Neural progenitor cell (in vitro differentiated cells): ENCODE measurements at regions not wholly inside any gene's neighbourhood (a gene's known extent, or its start where the extent isn't known, plus 50 kb on each side); places are given as distances from the start of the nearest gene placed in this dataset.
"Not testable (repeated sequence)": the region's sequence is repeated elsewhere in the genome, so short reads cannot be mapped to it uniquely, and the experiment has no call there.

Experiments used
- DNase-seq: peaks from one replicate; pipeline ENCODE4 v3.0.0-alpha.2; 2016; ENCODE audit warnings: low spot score
- H2AFZ ChIP-seq: fragments of 200-600 bp; sonication (generic); replicated peaks from 2 replicates; pipeline ENCODE4 v1.6.1; 2016; ENCODE audit warnings: antibody characterized with exemption
- H3F3A ChIP-seq: fragments of 200-600 bp; sonication (generic); 2 replicates; pipeline ENCODE4 v1.6.1; 2016; ENCODE audit warnings: antibody characterized with exemption, low read depth
- H3K27ac ChIP-seq: fragments of 200-600 bp; sonication (generic); 2 replicates; pipeline ENCODE4 v1.5.1; 2016; ENCODE audit warnings: mild to moderate bottlenecking
- H3K27me3 ChIP-seq: fragments of 200-600 bp; sonication (generic); 2 replicates; pipeline ENCODE4 v1.6.1; 2016; ENCODE audit warnings: mild to moderate bottlenecking, moderate library complexity
- H3K36me3 ChIP-seq: fragments of 200-600 bp; sonication (generic); 2 replicates; pipeline ENCODE4 v1.5.1; 2016
- H3K4me1 ChIP-seq: fragments of 200-600 bp; sonication (generic); 2 replicates; pipeline ENCODE4 v1.6.1; 2016; ENCODE audit warnings: mixed run types
- H3K4me2 ChIP-seq: fragments of 200-600 bp; sonication (generic); 2 replicates; pipeline ENCODE4 v1.6.1; 2016
- H3K4me3 ChIP-seq: fragments of 200-600 bp; sonication (generic); 2 replicates; pipeline ENCODE4 v1.5.1; 2016
- H3K79me2 ChIP-seq: fragments of 200-600 bp; sonication (generic); 2 replicates; pipeline ENCODE4 v1.6.1; 2016; ENCODE audit warnings: low read depth
- H3K9ac ChIP-seq: fragments of 200-600 bp; sonication (generic); 2 replicates; pipeline ENCODE4 v1.6.1; 2016
- H3K9me3 ChIP-seq: fragments of 200-600 bp; sonication (generic); 2 replicates; pipeline ENCODE4 v1.5.1; 2016; ENCODE audit warnings: low read depth
- H4K20me1 ChIP-seq: fragments of 200-600 bp; sonication (generic); 2 replicates; pipeline ENCODE4 v1.6.1; 2016; ENCODE audit warnings: low read depth
- H3K27ac Mint-ChIP-seq: 3 replicates; pipeline ENCODE4 v1.8.0; 2021; ENCODE audit warnings: mixed read lengths
- H3K27me3 Mint-ChIP-seq: 2 replicates; pipeline ENCODE4 v1.8.0; 2022; ENCODE audit warnings: low read depth, mild to moderate bottlenecking, inconsistent platforms, moderate library complexity, mixed read lengths; ENCODE audit not compliant: insufficient read depth
- H3K36me3 Mint-ChIP-seq: 3 replicates; pipeline ENCODE4 v1.8.0; 2021; ENCODE audit warnings: mixed read lengths
- H3K4me1 Mint-ChIP-seq: 3 replicates; pipeline ENCODE4 v1.8.0; 2021; ENCODE audit warnings: mixed read lengths
- H3K4me3 Mint-ChIP-seq: 3 replicates; pipeline ENCODE4 v1.8.0; 2021; ENCODE audit warnings: mild to moderate bottlenecking, moderate library complexity, mixed read lengths
- H3K9me3 Mint-ChIP-seq: 3 replicates; pipeline ENCODE4 v1.8.0; 2020; ENCODE audit warnings: mixed read lengths
- CTCF ChIP-seq: fragments of 200-600 bp; sonication (generic); IDR thresholded peaks from 2 replicates; pipeline ENCODE4 v1.5.1; 2017; ENCODE audit warnings: antibody characterized with exemption, mild to moderate bottlenecking
- EZH2 ChIP-seq: fragments of 200-600 bp; sonication (generic); IDR thresholded peaks from 2 replicates; pipeline ENCODE4 v1.6.1; 2017; ENCODE audit warnings: antibody characterized with exemption, mild to moderate bottlenecking, moderate library complexity
- EZH2phosphoT487 ChIP-seq: fragments of 200-600 bp; sonication (generic); IDR thresholded peaks from 2 replicates; pipeline ENCODE4 v1.6.1; 2017; ENCODE audit warnings: antibody characterized with exemption

DNA sequence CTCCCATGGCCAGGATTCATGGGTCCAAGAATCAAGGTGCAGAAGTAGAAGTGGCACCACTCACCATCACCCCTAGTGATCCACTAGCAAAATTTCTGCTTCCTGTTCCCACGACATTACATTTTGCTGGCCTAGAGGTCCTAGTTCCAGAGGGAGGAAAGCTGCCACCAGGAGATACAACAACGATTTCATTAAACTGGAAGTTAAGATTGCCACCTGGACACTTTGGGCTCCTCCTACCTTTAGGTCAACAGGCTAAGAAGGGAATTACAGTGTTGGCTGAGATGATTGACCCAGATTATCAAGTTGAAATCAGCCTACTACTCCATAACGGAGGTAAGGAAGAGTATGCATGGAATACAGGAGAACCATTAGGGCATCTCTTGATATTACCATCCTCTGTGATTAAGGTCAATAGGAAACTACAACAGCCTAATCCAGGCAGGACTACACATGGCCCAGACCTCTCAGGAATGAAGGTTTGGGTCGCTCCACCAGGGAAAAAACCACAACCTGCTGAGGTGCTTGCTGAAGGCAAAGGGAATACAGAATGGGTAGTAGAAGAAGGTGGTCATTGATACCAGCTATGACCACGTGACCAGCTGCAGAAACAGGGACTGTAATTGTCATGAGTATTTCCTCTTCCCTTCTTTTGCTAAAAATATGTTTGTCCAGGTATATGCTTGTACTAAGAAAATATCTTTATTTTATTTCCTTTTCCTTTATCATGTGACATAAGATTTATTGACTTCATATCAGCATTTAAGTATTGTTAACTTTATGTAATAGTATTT lies 208.3 kb upstream of the HES1 start:
- peaks cover 36% of the 10 kb centered on the region for H3K9me3 Mint-ChIP-seq

GRCh38 chr3:193928354-193929209 lies 207.4 kb upstream of the HES1 start:
- Histone ChIP-seq H3K4me3 (no peak overlapping the region), H3K36me3 (no peaks in the 10 kb centered on the region), H3F3A (no peaks in the 10 kb centered on the region), H4K20me1 (no peaks in the 10 kb centered on the region), H3K79me2 (no peaks in the 10 kb centered on the region), H3K4me1 (peaks cover 6% of the 10 kb centered on the region), H3K4me2 (no peak overlapping the region), H3K9me3 (peaks cover 8% of the 10 kb centered on the region), H3K27ac (no peak overlapping the region), H3K27me3 (no peaks in the 10 kb centered on the region), H3K9ac (no peak overlapping the region), H2AFZ (no peak overlapping the region)
- Mint-ChIP-seq H3K36me3 (peaks cover 3% of the 10 kb centered on the region), H3K4me1 (peaks cover 16% of the 10 kb centered on the region), H3K4me3 (no peak overlapping the region), H3K27ac (no peak overlapping the region), H3K9me3 (peaks cover 27% of the 10 kb centered on the region), H3K27me3 (peaks cover 9% of the 10 kb centered on the region)
- no peak for DNase-seq
- no peak for TF ChIP-seq EZH2
- TF ChIP-seq CTCF, result no peak
- TF ChIP-seq EZH2phosphoT487, result no peak

More for the DNA sequence above, 208.3 kb upstream of the HES1 start:
- not testable (repeated sequence) for H3K36me3 Mint-ChIP-seq, H3K36me3 ChIP-seq, H3K27ac ChIP-seq, H3K27me3 ChIP-seq, H3K4me3 Mint-ChIP-seq, DNase-seq, H4K20me1 ChIP-seq, H3K9ac ChIP-seq, H3F3A ChIP-seq, H3K27ac Mint-ChIP-seq, H2AFZ ChIP-seq, H3K4me3 ChIP-seq, H3K79me2 ChIP-seq, H3K4me1 ChIP-seq, H3K9me3 ChIP-seq, H3K4me2 ChIP-seq
- Mint-ChIP-seq H3K4me1 (peaks cover 16% of the 10 kb centered on the region), H3K27me3 (peaks cover 11% of the 10 kb centered on the region)

DNA sequence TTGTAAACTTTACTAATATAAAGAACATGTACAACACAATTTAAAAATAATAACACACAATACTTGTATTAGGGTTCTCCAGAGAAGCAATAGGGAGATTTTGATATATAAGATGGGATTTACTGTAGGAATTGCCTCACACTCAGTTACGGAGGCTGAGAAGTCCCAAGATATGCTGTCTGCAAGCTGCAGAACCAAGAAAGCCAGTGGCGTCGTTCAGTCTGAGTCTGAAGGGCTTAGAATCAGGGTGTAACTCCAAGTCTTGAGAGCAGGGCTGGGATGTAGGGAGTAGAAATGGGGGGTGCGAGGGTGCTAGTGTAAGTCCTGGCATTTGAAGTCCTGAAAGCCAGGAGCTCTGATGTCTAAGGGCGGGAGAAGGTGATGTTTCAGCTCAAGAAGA lies 206.6 kb upstream of the HES1 start:
- Histone ChIP-seq H2AFZ (no peak overlapping the region), H3K36me3 (no peaks in the 10 kb centered on the region), H3K4me1 (peaks cover 6% of the 10 kb centered on the region), H3K4me2 (no peak overlapping the region), H3K9me3 (peaks cover 2% of the 10 kb centered on the region), H3K4me3 (no peak overlapping the region), H3F3A (no peaks in the 10 kb centered on the region), H3K79me2 (no peaks in the 10 kb centered on the region), H4K20me1 (no peaks in the 10 kb centered on the region), H3K27ac (no peak overlapping the region), H3K9ac (no peak overlapping the region), H3K27me3 (no peaks in the 10 kb centered on the region)
- no peak overlapping the region for H3K4me3 Mint-ChIP-seq
- peaks cover 9% of the 10 kb centered on the region for H3K27me3 Mint-ChIP-seq
- TF ChIP-seq CTCF, result no peak
- TF ChIP-seq EZH2phosphoT487, result no peak
- no peak for TF ChIP-seq EZH2
- peaks cover 16% of the 10 kb centered on the region for H3K4me1 Mint-ChIP-seq
- DNase-seq, result no peak
- H3K9me3 Mint-ChIP-seq, result peaks cover 19% of the 10 kb centered on the region
- peaks cover 3% of the 10 kb centered on the region for H3K36me3 Mint-ChIP-seq
- H3K27ac Mint-ChIP-seq, result no peak overlapping the region
